Testis (tissue), 2 donors: ENCODE measurements at regions not wholly inside any gene's neighbourhood (a gene's known extent, or its start where the extent isn't known, plus 50 kb on each side); places are given as distances from the start of the nearest gene placed in this dataset.

Experiments used
- CTCF ChIP-seq, 3 experiments: fragments of 450-650 bp in 2 of 3; fragments of 200-600 bp in 1 of 3; sonication (generic) in 1 of 3; IDR thresholded peaks; one replicate each; pipeline ENCODE4 v1.5.1; 2016 to 2019; ENCODE audit warnings: antibody characterized with exemption in 3 of 3, mild to moderate bottlenecking in 2 of 3, moderate library complexity in 1 of 3
- POLR2A ChIP-seq: fragments of 450-650 bp; IDR thresholded peaks from one replicate; pipeline ENCODE4 v1.6.1; 2017; ENCODE audit warnings: antibody characterized with exemption, mild to moderate bottlenecking, moderate library complexity

- TF ChIP-seq CTCF (IDR thresholded peaks at IDR 0.05): no peak
- no peak for TF ChIP-seq POLR2A
These were observed 272.5 kb downstream of the DHX35 start for GRCh38 chr20:39234520-39235095.
